Suprapubic skin (tissue), 4 donors: ENCODE measurements at regions not wholly inside any gene's neighbourhood (a gene's known extent, or its start where the extent isn't known, plus 50 kb on each side); places are given as distances from the start of the nearest gene placed in this dataset.

Experiments
- DNase-seq, 2 donors: peaks; one replicate each; pipeline ENCODE4 v3.0.0-alpha.2; 2019; ENCODE audit warnings: low spot score in 2 of 2
- H3K27ac ChIP-seq: fragments of 200-600 bp; sonication (generic); one replicate; pipeline ENCODE4 v1.5.1; 2019
- H3K27me3 ChIP-seq: fragments of 200-600 bp; sonication (generic); one replicate; pipeline ENCODE4 v1.5.1; 2019
- H3K36me3 ChIP-seq: fragments of 200-600 bp; sonication (generic); one replicate; pipeline ENCODE4 v1.5.1; 2019
- H3K4me1 ChIP-seq: fragments of 200-600 bp; sonication (generic); one replicate; pipeline ENCODE4 v1.5.1; 2019
- H3K4me3 ChIP-seq: fragments of 200-600 bp; sonication (generic); one replicate; pipeline ENCODE4 v1.5.1; 2019; ENCODE audit warnings: mild to moderate bottlenecking
- H3K9me3 ChIP-seq: fragments of 200-600 bp; sonication (generic); one replicate; pipeline ENCODE4 v1.5.1; 2019
- EP300 ChIP-seq: sonication (generic); formaldehyde crosslinking; IDR thresholded peaks from one replicate; pipeline ENCODE4 v1.6.1; 2017; ENCODE audit warnings: antibody characterized with exemption
- POLR2A ChIP-seq, 2 donors: fragments of 450-650 bp; IDR thresholded peaks; one replicate each; pipeline ENCODE4 v1.6.1; 2017; ENCODE audit warnings: antibody characterized with exemption in 2 of 2, mild to moderate bottlenecking in 2 of 2, moderate library complexity in 2 of 2
- POLR2AphosphoS5 ChIP-seq, 3 donors: sonication (generic); formaldehyde crosslinking; IDR thresholded peaks; one replicate each; pipeline ENCODE4 v1.6.1; 2017; ENCODE audit warnings: antibody characterized with exemption in 3 of 3
- WGBS: methylation state at CpG from one replicate; pipeline ENCODE4 v1.1.5; 2018; 5-methylcytosine and 5-hydroxymethylcytosine counted together
- TF ChIP-seq, protein P1 (sequence below), 2 donors: fragments of 200-600 bp in 1 of 2; fragments of 450-650 bp in 1 of 2; sonication (generic) in 1 of 2; IDR thresholded peaks; one replicate each; pipeline ENCODE4 v1.5.1; 2016 to 2019; ENCODE audit warnings: antibody characterized with exemption in 2 of 2, mild to moderate bottlenecking in 1 of 2, moderate library complexity in 1 of 2

DNA sequence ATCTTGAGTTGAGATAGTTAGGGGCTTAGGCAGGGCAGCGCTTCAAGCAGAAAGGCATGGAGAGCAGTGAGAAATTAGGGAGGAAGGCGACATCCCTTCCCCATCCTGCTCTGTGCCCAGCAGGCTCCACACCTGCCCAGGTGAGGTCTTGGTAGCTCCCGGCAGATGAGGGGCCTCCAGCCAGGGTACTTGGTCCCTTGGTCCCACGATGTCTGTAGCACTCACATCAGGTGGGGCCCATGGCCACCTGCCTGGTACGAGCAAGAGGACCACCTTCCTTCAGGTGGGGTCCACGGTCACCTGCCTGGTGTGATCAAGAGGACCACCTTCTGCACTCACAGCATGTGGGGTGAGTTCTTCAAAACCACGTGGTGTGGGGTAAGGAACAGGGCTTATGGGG, 91.2 kb downstream of the GALR1 start:
- 84% methylated on average over 6 of the region's 7 CpGs for WGBS
- Histone ChIP-seq H3K27ac (no peak overlapping the region), H3K27me3 (no peaks in the 10 kb centered on the region), H3K4me1 (no peaks in the 10 kb centered on the region), H3K4me3 (no peak overlapping the region), H3K36me3 (no peaks in the 10 kb centered on the region), H3K9me3 (no peaks in the 10 kb centered on the region)
- TF ChIP-seq, protein P1, sequence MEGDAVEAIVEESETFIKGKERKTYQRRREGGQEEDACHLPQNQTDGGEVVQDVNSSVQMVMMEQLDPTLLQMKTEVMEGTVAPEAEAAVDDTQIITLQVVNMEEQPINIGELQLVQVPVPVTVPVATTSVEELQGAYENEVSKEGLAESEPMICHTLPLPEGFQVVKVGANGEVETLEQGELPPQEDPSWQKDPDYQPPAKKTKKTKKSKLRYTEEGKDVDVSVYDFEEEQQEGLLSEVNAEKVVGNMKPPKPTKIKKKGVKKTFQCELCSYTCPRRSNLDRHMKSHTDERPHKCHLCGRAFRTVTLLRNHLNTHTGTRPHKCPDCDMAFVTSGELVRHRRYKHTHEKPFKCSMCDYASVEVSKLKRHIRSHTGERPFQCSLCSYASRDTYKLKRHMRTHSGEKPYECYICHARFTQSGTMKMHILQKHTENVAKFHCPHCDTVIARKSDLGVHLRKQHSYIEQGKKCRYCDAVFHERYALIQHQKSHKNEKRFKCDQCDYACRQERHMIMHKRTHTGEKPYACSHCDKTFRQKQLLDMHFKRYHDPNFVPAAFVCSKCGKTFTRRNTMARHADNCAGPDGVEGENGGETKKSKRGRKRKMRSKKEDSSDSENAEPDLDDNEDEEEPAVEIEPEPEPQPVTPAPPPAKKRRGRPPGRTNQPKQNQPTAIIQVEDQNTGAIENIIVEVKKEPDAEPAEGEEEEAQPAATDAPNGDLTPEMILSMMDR (IDR thresholded peaks at IDR 0.05), result no peak
- no peak for TF ChIP-seq EP300
- no peak for TF ChIP-seq POLR2A (IDR thresholded peaks at IDR 0.05)
- no peak for TF ChIP-seq POLR2AphosphoS5 (IDR thresholded peaks at IDR 0.05)
- no peak for DNase-seq

DNA sequence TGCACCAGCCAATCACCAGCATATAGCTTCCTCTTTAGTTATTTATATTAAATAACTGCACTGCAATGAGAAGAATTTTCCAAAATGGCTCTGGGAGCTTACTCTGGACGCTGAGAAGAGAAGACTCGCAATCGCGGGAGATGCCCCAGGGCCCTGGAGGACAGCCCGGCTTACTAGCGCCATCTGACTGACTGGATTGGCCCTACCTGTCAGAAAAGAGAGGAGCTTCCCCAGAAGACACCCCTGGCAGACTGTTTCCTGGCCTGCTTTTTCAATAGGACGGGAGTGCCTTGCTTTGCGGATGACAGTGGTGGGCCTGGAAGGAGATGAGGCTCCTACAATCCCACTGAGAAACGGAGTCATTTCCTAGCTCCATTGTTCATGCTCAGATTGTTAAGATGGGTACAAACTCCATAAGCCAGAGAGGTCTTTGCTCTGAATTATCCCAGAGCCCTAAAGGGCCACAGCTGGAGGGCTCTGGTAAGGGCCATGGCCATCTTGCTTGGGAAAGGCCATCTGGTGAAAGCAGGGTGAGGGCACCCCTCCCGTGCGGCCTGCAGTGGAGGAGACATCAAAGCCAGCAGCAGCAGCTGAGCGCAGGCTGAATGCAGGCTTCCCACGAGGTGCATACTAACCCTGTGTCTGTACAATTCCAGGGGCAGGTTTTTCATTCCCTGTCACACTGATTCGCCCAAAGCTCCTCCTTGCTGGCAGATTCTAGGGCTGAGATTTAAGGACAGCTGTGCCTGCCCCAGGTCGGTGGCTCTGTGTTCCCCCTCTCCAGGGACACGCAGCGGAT, 92.1 kb downstream of the GALR1 start:
- no peak for DNase-seq
- H3K27me3 ChIP-seq, result no peaks in the 10 kb centered on the region
- H3K4me1 ChIP-seq, result no peaks in the 10 kb centered on the region
- no peaks in the 10 kb centered on the region for H3K9me3 ChIP-seq
- H3K27ac ChIP-seq, result no peak overlapping the region
- H3K4me3 ChIP-seq, result no peak overlapping the region
- WGBS, result 88% methylated on average over 14 of the region's 17 CpGs
- TF ChIP-seq, protein P1 (IDR thresholded peaks at IDR 0.05), result no peak
- no peak for TF ChIP-seq POLR2AphosphoS5 (IDR thresholded peaks at IDR 0.05)
- TF ChIP-seq POLR2A (IDR thresholded peaks at IDR 0.05), result no peak
- TF ChIP-seq EP300, result no peak
- H3K36me3 ChIP-seq, result no peaks in the 10 kb centered on the region

DNA sequence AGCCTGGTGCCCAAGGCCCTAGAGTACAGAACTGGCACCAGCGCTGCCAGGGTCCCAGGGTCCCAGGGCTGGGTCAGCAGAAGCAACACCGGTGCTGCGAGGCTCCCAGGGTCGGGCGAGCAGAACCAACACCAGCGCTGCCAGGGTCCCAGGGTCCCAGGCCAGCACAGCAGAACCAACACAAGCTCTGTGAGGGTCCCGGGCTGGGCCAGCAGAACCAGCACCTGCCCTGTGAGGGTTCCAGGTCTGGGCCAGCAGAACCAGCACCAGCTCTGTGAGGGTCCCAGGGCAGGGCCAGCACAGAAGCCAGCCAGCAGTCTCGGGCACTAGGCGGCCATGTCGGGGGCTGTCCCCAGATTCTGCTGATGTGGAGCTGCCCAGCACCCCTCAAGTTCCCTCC, 93.1 kb downstream of the GALR1 start:
- TF ChIP-seq, protein P1 (IDR thresholded peaks at IDR 0.05), result no peak
- TF ChIP-seq POLR2A (IDR thresholded peaks at IDR 0.05), result no peak
- no peak for TF ChIP-seq EP300
- TF ChIP-seq POLR2AphosphoS5 (IDR thresholded peaks at IDR 0.05), result no peak
- Histone ChIP-seq H3K27me3 (no peaks in the 10 kb centered on the region), H3K4me3 (no peak overlapping the region), H3K27ac (no peak overlapping the region), H3K4me1 (no peaks in the 10 kb centered on the region), H3K36me3 (no peaks in the 10 kb centered on the region), H3K9me3 (no peaks in the 10 kb centered on the region)
- DNase-seq, result no peak
- 80% methylated on average over 2 of the region's 10 CpGs for WGBS

DNA sequence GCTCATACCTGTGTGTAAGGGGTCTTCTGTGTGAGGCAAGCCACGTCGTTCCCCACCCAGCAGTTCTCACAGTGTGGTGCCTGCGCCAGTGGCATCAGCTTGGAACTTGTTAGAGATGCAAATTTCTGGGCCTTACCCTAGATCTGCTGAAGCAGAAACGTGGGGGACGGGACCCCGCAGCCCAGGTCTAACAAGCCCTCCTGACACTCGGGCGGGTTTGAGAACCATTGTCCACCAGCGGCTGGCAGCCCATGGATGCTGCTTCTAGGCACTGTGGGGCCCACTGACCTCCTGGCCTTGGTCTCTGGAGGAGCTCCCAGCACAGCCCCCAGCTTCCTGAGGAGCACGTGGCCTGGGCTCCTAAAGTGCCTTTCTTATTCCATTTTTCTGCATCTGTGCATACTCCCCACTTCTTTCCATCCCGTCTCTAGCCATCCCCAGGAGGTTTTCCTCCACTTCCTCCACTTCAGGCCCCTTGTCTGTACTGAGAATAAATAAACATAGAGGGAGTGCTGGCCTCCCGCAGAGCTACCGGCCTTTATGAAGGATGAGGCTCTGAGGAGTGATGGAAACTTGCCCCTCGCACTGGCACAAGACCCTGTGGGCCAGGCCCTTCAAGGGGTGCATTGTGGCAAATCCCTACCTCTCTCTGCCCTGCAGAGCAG, 94.3 kb downstream of the GALR1 start:
- no peaks in the 10 kb centered on the region for H3K36me3 ChIP-seq
- 87% methylated on average over 10 of the region's 14 CpGs for WGBS

More for the DNA sequence above, 94.3 kb downstream of the GALR1 start:
- H3K4me1 ChIP-seq, result no peaks in the 10 kb centered on the region
- H3K9me3 ChIP-seq, result no peaks in the 10 kb centered on the region
- no peaks in the 10 kb centered on the region for H3K27me3 ChIP-seq
- DNase-seq, result no peak
- TF ChIP-seq, protein P1 (IDR thresholded peaks at IDR 0.05), result no peak
- H3K4me3 ChIP-seq, result no peak overlapping the region
- H3K27ac ChIP-seq, result no peak overlapping the region
